GM21717 (cell line): ENCODE measurements at regions not wholly inside any gene's neighbourhood (a gene's known extent, or its start where the extent isn't known, plus 50 kb on each side); places are given as distances from the start of the nearest gene placed in this dataset.

Source experiments
- ATAC-seq: cut with Tn5 transposase; IDR thresholded peaks from one replicate; pipeline ENCODE4 v1.9.1; 2021; ENCODE audit warnings: mild to moderate bottlenecking, moderate library complexity; ENCODE audit not compliant: unreplicated experiment

DNA sequence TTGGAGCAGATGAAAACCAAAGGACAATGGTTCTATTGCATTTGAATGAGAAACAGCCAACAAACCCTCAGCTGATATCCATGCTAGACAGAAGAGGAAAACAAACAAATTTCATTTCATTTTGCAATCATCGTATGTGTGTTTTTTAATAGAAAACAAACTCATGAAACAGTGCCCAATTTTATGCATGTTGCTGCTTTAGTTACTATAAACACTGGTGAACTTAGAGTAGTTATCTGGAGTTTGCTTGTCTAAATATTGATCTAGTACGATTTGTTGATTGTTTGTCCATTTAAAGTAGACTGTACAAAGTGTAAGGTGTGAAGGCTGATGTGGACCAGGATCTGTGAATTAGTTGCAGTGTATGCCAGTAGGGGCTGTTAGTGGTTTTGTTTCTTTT is 166.6 kb downstream of the KITLG start:
- ATAC-seq, result no peak

DNA sequence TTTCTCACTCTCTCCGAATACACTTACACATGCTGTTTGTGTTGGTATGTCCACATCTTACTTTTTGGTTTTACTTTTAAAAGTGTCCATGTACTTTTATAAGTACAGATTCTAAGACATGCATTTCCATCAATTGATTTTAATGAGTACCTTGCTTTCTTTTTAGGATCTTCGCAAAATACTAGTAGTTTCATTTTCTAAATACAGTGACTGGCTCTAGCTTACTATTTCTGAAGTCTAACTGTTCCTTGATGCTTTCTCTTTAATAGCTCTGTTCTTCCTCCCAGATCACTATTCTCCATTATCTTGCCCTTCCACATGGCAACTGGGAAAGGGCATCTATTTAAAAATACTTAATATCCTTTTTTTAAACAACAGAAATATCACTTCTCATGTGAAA is 164.1 kb downstream of the KITLG start:
- peak; percentile 46 for ATAC-seq

DNA sequence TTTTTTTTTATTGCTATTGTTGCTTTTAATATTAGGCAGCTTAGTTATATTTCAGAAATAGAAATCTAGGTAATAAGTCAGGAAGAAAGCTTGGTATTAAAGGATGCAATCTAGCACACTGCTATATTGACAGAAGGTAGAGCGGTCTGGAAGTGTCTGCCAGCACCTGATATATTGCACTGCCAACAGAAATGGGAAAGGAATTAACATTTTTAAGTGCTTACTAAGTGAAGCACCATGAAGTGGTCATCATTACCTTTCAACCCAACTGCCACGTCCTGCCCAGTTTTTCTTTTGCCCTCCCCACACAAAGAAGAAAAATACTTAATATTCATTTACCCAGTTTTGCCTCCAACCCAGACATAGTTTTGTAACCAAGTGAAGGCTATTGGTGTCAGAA is 163.5 kb downstream of the KITLG start:
- ATAC-seq, result no peak

DNA sequence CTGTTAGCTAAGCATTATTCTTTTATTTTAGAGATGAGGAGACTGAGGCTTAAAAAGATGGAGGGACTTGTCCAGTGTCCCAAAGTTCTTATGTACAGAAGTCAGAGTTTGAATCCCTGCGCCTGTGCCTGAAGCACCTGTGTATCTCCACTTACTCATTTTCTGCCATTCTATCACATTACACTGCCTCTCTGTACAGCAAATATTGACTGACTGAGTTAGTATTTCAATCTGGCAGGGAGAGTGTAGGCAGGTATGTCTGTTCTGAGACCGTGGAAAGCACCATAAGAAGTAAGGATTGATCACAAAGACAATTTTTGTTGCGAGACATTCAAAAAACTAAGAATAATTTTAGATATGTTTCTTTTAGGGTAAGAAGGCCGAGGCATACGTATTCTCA is 162.7 kb downstream of the KITLG start:
- no peak for ATAC-seq

DNA sequence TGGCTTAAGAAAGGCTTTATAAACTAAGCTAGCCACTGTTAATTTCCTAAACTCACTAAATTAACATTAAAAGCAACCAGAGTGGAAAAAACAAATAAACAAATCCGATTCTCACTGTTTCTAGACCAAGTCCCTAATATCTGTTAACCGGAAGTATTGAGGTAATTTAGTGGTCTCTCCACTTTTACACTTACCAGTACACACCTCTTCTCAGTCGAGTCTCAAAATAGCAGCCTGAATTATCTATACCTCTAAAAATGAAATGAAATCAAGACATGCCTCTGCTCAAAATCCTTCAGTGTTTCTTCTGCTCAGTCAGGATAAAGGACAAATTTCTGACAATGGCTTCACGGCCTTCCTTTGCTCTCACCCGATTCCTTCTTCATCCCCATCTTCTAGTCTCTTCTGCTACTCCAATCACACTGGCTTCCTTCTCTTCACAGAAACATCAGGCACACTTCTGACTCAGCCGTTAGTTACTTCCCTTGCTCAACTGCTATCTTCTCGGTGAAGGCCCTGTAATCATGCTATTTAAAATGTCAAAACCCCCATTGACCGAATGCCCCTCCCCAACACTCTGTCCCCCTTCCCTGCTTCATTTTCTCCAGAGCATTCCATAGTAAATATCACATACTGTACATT is 161.3 kb downstream of the KITLG start:
- no peak for ATAC-seq

DNA sequence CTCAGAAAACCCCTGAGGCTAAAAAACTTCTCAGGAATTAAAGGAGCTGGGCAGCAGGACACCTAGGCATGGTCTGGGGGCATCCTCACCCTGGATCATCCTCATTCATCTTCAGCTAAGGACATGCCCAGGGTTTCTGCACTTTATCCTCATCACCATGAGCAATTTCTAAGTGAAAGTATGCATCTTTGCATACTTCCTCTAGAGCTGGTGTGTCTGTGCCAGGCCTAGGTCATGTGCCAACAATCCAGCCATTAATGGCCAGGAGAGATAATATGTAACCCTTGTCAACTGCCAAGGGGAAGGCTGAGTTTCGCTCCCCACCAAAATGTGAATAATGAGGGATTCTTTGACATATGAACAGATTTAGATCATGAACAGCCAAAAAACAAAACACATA is 160.5 kb downstream of the KITLG start:
- ATAC-seq, result no peak

DNA sequence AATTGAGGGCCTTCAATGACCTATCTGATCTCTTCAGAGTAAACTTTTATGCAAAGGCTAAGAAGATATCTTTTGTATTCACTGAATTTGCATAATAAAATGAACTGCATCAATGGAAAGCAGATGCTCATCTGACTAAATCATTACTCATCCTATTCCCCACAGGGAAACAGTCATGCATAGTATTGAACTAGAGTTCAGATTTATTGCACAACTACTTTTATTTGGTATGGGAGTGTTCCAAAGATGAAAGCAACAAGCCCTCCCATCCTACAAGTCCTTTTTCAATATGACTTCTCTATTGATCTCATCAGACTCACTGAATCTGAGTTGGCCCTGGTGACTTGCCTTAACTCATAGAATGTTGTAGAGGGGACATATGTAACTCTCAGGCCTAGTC is 159.8 kb downstream of the KITLG start:
- ATAC-seq, result no peak

DNA sequence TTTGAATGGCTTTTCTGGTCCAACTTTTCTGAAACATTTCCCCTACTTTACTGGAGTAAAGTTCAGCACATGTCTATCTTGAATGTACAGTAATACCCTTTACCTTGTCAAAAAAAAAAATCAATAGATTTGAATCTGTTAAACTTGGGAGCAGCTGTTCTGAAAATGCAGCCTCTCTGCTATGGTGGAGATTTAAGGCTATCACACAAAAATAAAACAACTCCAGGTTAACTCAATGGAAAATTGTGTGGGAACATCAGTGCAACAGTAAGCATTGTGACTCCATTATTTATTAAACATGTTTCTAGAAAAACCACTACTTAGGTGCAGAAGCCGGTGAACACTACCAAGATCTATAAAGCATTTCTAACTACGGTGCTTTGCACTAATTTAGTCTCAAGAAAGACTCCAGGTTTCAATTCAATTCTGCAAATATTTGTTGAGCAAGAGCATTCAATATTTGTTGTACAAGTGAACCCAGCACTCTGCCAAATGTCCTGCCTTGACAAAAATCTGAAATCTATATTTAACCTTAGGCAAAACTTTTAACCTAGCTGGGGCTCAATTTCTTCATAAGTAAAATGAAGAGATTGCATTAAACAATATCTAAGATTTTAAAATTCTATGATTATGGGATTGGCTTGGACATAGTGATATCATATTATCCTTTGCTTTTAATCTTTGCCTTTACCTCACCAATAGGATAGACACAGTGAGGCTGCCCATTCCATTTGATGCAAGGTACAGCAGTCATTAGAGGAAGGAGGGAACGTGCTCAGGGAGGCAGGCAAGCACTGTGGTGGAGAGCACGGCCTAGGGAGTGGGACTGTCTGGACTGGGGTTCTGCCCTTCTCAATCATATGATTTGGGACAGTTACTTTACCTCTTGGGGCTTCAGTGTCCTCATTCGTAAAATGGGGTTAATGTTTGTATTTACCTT is 155.2 kb downstream of the KITLG start:
- ATAC-seq, result no peak

DNA sequence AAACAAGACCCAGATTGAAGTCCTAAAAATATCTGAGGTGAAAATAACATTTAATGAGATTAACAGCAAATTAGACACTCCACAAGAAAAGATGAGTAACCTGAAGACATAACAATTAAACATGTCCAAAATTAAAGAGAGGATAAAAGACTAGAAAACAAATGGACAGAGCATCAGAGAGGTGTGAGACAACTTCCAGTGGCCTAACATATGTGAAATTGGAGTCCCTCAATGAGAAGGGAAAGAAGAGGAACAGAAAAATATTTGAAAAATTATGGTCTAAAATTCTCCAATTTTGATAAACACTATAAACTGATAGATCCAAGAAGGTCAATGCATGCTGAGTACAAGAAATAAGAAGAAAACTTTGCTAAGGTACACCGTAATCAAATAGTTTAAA is 151.9 kb downstream of the KITLG start:
- ATAC-seq, result no peak

DNA sequence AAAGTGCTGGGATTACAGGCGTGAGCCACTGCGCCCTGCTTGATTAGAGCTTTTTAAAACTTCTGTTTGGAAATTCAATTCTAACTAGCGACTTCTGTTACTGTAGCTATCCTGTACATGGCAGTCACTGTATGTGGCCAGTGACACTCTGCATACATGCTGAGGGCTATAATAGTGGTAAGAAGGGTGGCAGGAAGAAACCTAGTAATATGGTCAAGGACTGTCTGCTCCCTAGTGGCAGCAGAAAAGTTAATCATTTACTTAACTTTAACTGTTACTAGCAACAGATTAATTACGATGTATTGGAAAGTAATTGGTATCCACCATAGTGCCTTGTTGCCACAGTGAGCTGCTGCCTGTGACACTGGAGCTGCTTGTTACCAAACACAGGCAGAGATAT is 149.0 kb downstream of the KITLG start:
- ATAC-seq, result no peak

DNA sequence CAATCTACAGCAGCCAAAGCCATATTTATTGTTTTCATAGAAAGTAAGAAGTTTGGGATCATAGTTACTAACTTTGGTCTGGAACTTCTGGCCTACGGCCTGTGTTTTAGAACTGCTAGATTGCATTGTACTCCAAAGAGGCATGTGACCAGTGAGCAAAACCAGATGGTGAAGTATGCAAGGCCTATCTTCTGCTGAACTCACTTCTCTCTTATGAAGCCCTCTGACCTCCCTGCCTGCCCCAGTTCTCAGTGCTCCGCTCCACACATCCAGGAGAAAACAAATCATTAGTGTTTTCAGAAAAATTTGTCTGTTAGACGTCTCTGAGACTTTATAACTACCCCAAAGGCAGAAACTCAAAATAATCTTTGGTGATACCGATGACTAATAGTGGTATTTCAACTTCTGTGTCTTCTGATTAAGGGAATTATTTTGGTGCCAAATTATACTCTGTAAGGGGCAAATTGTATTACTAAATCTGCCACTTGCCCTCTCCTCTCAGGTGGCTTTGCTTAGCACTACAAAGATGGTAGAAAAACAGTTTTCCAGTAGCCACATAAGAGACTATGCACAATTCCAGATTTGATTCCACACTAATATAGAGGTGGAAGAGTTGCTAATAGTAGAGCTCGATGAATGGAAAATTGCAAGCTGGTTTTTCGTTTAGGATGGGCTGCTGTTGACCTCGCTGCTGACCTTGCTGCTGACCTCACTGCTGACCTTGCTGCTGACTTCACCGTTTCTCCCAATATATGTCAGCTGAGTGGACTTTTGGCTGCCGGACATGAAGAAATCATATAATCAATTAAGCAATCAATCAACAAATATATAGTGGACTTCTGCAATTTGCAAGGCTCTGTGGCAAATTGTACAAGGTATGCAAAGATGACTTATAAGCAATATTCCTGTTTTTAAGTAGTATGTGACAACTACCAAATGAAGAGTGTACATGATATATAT is 147.5 kb downstream of the KITLG start:
- ATAC-seq, result no peak

DNA sequence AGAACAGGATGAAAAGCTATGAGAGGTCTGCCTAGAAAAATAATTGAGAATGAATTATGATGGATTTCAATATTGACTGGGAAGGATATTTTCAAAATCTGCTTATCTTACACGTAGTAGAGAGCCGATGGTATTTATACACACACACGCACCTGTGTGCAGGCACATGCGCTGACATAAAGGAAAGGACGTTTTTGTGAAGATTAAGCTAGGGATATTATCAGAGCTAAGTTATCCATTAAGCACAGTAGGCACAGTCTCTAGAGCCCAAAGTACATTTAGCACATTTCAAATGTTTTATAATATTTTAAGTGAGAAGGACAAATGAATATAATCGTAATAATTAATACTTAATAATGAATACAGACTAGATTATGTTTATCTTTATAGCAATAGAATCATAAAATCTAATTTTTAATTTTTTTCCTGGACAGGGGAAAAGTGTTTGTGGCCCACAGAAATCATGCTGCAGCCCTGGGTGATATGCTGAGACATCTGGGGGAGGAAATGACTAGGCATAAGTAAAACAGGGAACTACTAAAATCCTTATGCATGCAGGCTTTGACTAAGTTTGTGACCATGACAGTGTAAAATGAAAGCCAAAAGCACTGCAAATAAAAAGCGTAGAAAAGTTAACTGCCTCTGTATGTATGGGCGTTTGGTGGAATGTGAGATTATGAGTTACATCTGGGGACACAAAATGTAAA is 146.1 kb downstream of the KITLG start:
- peak; percentile 88 for ATAC-seq

DNA sequence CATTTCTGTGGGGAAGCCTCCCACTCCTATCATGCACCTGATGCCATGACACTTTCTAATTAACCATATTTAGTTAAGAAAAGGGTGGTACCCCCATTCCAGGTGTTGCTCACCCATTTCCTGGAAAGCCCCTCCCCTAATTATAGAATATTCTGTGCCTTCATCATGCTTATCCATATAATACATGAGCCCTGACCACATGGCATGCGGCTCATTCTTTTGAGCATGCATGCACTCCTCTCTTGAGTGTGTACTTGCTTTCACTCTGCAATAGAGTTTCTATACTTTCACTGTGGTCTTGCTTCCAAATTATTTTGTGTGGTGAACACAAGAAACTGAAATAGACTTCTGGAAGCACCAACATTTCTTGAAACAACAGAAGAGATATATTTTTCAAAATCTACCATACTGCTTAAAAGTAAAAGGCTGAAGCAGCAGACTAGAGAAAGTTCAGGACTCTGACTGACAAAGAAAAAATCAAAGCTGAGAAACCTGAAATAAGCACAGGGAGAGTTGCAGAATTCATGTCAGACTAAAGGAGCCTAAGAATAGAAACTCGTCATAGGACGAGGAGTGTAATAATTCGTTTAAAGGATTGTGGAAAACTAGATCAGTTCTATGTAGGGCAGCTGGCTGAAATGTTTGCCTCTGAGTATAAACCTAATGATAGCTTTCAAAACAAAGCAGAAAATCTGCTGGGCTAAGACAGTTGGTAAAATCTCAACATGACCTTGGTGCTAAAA is 144.8 kb downstream of the KITLG start:
- no peak for ATAC-seq

DNA sequence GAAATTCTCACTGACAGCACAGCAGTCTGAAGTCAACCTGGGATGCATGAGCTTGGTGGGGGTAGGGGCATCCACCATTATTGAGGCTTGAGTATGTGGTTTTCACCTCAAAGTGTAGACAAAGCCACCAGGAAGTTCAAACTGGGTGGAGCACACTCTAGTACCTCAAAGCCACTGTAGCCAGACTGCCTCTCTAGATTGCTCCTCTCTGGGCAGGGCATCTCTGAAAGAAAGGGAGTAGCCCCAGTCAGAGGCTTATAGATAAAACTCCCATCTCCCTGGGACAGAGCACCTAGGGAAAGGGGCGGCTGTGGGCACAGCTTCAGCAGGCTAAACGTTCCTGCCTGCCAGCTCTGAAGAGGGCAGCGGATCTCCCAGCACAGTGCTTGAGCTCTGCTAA is 143.0 kb downstream of the KITLG start:
- no peak for ATAC-seq
